Fibroblast of upper back skin (primary cell): ENCODE measurements at regions not wholly inside any gene's neighbourhood (a gene's known extent, or its start where the extent isn't known, plus 50 kb on each side); places are given as distances from the start of the nearest gene placed in this dataset.
A peak's percentile ranks its signal among the peaks of the same experiment; 100 is the strongest.
"Not testable (repeated sequence)": the region's sequence is repeated elsewhere in the genome, so short reads cannot be mapped to it uniquely, and the experiment has no call there.

Experiments
- DNase-seq: peaks from one replicate; pipeline ENCODE4 v3.0.0-alpha.2; 2013

GRCh38 chr4:26217961-26218676 lies 102.7 kb upstream of the RBPJ start:
- DNase-seq: peak; percentile 52

GRCh38 chr4:26218677-26219605 lies 101.9 kb upstream of the RBPJ start:
- DNase-seq: no peak

DNA sequence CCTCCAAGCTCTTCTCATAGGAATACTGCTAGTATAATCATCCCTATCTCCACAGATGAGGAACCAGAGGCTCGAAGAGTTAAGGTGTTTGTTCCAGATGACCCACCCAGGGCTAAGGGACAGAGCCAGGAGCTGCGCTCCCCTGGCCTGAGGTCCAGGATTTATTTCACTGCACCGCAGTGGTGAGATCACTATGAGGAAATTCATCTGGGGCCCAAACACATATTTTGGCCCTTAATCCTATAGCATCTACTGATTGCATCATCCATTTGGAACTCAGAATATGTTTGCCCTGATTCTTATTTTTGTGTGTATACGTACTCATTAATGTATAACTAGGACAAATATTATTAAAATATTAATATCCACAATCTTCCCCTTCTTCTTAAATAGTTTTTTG lies 100.1 kb upstream of the RBPJ start:
- DNase-seq: peak; percentile 82

GRCh38 chr4:26223155-26223554 lies 97.7 kb upstream of the RBPJ start:
- peak; percentile 50 for DNase-seq

GRCh38 chr4:26226629-26227376 lies 94.0 kb upstream of the RBPJ start:
- DNase-seq: no peak

- DNase-seq: no peak
Measured at GRCh38 chr4:26227601-26228229, 93.1 kb upstream of the RBPJ start.

DNA sequence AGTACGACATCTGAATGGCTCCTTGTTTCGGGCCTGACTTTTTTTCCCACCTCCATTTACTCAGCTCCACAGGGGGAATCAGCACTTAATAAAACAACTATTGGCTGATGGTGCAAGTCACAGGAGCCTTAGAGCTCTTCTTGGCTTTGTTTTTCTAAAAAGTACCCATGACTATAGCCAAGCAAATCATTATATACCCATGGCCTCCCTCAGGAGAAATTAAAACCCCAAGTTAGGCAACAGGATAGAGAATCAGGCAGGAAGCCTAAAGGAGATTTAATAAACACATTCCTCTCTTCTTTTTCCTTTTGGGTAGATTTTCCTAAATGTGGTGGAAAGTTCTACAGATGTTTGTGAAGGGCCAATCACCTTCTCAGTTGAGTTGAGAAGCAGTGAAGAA lies 91.9 kb upstream of the RBPJ start:
- DNase-seq: no peak

DNA sequence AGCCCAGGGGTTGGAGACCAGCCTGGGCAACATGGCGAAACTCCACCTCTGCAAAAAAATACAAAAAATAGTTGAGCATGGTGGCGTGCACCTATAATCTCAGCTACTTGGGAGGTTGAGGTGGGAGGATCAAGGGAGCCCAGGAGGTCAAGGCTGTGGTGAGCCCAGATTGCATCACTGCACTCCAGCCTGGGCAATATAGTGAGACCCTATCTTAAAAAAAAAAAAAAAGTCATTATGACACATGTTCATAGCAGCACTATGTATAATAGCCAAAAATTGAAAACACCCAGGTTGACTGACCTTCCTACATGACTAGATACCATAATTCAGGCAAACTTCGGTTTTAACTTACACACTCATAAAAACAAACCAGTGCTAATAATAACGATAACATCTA lies 90.8 kb upstream of the RBPJ start:
- no peak for DNase-seq

- DNase-seq: no peak
Measured at GRCh38 chr4:26233350-26233749, 87.5 kb upstream of the RBPJ start.

GRCh38 chr4:26235500-26235899 lies 85.3 kb upstream of the RBPJ start:
- DNase-seq: peak; percentile 38

DNA sequence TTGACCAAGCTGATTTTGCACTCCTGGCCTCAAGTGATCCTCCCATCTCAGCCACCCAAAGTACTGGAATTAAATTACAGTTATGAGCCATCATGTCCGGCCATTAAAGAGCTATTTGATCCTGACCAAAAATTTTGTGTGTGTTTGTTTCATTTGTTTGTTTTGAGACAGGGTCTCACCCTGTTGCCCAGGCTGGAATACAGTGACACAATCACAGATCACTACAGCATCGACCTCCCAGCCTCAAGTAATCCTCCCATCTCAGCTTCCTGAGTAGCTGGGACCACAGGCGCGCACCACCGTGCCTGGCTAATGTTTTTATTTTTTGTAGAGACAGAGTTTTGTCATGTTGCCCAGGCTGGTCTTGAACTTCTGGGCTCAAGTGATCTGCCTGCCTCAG lies 82.9 kb upstream of the RBPJ start:
- no peak for DNase-seq

- DNase-seq: no peak
Measured at GRCh38 chr4:26238426-26238777, 82.4 kb upstream of the RBPJ start.

DNA sequence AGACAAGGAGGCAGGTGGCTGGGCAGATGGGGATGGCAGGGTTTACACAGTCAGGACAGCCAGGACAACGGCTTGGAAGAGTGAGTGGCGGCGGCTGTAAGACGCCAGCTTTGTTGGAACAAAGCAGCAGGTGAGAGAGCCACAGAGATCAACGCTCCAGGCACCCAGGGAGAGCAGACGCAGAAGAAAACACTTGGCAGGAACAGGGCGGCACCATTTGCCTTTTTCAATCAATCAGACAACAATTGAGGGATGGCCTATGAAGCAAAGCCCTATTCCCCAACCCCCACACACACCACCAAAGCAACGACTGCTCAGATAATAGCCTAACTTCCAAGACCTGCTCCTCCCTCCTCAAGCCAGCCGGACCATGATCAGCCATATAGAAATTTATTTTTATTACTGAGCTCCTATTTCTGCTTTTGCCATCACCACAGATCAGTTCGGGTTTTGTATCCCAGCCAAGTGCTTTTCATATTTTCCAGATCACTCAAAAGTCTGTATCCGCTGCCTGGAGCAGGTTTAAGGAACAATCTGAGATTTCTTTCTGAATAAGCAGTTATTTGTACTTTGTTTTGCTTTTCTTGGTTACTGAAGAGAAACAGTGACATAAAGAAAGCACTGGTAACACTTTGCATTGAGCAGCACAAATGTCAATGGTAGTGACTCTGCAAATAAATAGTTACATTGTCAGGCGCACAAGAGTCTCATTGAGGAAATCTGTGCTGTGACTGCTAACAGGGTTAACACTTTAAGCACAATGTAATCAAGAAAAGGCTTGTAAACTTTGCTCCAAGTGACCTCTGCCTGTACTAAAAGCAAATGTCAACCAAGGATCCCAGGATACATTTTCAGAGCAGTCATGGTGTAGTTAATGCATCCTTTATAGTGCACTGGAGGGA lies 81.8 kb upstream of the RBPJ start:
- DNase-seq: peak; percentile 84

DNA sequence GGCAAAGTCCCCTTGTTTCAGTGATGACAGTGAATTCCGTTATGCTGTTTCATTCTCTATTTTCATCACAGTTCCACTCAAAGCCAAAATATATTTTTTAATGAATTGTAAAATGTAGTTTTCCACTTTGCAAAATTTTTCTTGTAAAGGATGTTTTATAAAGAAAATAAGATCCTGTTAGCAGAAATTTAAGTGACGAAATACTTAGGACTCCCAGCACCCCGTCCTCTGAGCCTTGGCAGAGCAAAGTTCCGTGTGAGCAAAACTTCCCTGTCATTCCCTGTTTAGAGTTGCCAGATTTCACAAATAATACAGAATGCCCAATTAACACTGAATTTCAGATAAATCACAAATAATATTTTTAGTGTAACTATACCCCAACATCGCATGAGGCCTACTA lies 81.0 kb upstream of the RBPJ start:
- DNase-seq: no peak

DNA sequence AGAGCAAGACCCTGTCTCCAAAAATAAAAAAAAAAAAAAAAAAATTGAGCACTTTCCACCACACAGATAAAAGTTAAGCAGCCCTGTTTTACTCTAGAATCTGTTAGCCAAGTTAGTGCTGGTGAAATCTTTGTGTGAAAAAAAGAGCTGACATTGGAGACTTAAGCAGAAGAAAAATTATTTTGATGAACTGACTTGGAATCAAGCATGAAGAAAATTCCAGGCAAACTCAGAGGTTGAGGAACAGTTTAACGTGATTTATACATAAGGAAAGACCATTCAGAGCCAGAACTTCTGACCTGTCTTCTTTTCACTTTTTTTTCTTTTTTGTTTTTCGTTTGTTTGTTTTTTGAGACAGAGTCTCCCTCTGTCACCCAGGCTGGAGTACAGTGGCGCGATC lies 79.6 kb upstream of the RBPJ start:
- no peak for DNase-seq

DNA sequence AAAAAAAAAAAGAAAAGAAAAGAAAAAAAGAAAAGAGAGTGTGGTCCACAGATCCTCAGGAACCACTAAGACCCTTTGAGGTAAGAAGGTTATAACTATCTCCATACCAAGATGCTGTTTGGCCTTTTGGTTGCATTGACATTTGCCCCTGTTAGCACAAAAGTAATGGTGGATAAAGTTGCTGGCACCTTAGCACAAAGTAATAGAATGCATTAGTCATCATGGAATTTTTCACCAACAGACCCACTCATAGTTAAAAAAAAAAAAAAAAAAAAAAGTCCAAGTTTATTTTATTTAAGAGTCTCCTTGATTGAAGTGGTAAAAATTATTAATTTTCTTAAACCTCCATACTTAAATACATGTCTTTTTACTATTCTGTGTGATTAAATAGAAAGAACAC lies 78.4 kb upstream of the RBPJ start:
- peak; percentile 45 for DNase-seq

DNA sequence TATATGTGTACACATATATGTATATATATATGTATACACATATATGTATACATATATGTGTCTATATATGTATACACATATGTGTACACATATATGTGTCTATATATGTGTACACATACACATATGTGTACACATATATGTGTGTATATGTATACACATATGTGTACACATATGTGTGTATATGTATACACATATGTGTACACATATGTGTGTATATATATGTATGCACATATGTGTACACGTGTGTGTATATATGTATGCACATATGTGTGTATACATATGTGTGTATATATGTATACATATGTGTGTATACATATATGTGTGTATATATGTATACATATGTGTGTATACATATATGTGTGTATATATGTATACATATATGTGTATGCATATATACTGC lies 76.7 kb upstream of the RBPJ start:
- DNase-seq: not testable (repeated sequence)

DNA sequence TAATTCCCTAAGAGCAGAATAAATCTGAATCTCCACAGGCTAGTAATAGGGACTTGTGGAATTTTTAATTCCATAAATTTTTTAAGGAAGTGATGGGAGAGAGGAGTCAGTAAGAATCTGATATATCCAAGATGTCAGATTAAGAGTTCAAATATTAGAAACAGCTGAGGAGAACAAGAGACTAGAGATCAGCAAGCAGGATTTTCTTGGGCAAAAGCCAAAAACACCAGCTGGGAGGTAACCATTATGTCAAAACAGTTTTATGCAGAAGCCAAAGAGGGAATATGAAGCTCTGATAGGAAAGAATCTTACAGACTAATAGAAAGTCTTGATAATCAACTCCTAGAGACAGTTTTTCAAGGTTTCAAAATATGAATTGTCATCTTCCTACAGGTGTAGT lies 72.2 kb upstream of the RBPJ start:
- DNase-seq: peak; percentile 90

GRCh38 chr4:26252349-26253025 lies 68.3 kb upstream of the RBPJ start:
- DNase-seq: peak; percentile 7

DNA sequence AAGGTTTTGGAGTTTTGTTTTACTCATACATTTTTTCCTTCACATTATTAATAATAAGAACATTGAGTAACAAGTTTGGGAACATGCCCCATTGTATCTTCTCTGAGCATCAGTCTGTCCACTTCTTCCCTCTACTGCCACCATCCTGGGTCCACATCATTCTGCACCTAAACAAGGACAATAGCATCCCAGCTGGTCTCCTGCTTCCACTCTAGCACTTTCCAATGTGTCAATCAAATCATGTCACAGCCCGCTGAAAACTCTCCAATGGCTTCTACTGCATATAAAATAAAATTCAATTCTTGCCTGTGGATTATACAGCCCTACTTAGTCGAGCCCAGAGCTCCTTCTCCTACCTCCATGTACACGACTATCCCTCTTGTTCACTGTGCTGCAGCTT lies 66.8 kb upstream of the RBPJ start:
- no peak for DNase-seq

- DNase-seq: peak; percentile 26
Measured at GRCh38 chr4:26255989-26256388, 64.8 kb upstream of the RBPJ start.
